HepG2 (cell line): ENCODE measurements at regions not wholly inside any gene's neighbourhood (a gene's known extent, or its start where the extent isn't known, plus 50 kb on each side); places are given as distances from the start of the nearest gene placed in this dataset.

Source experiments
- BHLHE40 ChIP-seq: IDR thresholded peaks from 2 replicates; pipeline ENCODE4 v1.6.1; 2011; ENCODE audit warnings: low read length, improper control_type of control experiment
- CBX5 ChIP-seq: sonication (generic); formaldehyde crosslinking; IDR thresholded peaks from 2 replicates; pipeline ENCODE4 v1.4.0; 2020; ENCODE audit warnings: missing genetic modification reagents, borderline replicate concordance
- CEBPG ChIP-seq: IDR thresholded peaks from 2 replicates; pipeline ENCODE4 v1.6.1; 2016
- DMAP1 ChIP-seq: IDR thresholded peaks from 2 replicates; pipeline ENCODE4 v1.6.1; 2016
- ELF3 ChIP-seq: IDR thresholded peaks from 2 replicates; pipeline ENCODE4 v1.6.1; 2016; ENCODE audit warnings: missing genetic modification reagents, missing compliant biosample characterization
- ETS1 ChIP-seq: sonication (generic); formaldehyde crosslinking; IDR thresholded peaks from 2 replicates; pipeline ENCODE4 v1.4.0; 2020; ENCODE audit warnings: missing genetic modification reagents
- GLI4 ChIP-seq: sonication (generic); formaldehyde crosslinking; IDR thresholded peaks from 2 replicates; pipeline ENCODE4 v1.5.1; 2020; ENCODE audit warnings: missing genetic modification reagents, mild to moderate bottlenecking, moderate library complexity, borderline replicate concordance
- JUNB ChIP-seq: sonication (generic); formaldehyde crosslinking; IDR thresholded peaks from 2 replicates; pipeline ENCODE4 v1.8.0; 2022; ENCODE audit warnings: missing genetic modification reagents, mild to moderate bottlenecking, borderline replicate concordance
- PHF21A ChIP-seq: sonication (generic); formaldehyde crosslinking; IDR thresholded peaks from 2 replicates; pipeline ENCODE4 v1.5.0; 2020; ENCODE audit warnings: mild to moderate bottlenecking, missing genetic modification reagents
- RAD21 ChIP-seq: fragments of 450-650 bp; formaldehyde crosslinking; IDR thresholded peaks from 2 replicates; pipeline ENCODE4 v1.5.0; 2020; ENCODE audit warnings: mild to moderate bottlenecking
- RCOR2 ChIP-seq: IDR thresholded peaks from 2 replicates; pipeline ENCODE4 v1.6.1; 2016; ENCODE audit warnings: missing biosample characterization, missing genetic modification reagents
- RXRA ChIP-seq: sonication (generic); formaldehyde crosslinking; IDR thresholded peaks from 2 replicates; pipeline ENCODE4 v1.5.1; 2020; ENCODE audit warnings: missing genetic modification reagents
- TEAD2 ChIP-seq: sonication (generic); formaldehyde crosslinking; IDR thresholded peaks from 2 replicates; pipeline ENCODE4 v1.9.0; 2021; ENCODE audit warnings: missing genetic modification reagents
- TOE1 ChIP-seq: sonication (generic); formaldehyde crosslinking; IDR thresholded peaks from 2 replicates; pipeline ENCODE4 v1.4.0; 2020; ENCODE audit warnings: mild to moderate bottlenecking, missing genetic modification reagents
- ZFP41 ChIP-seq: sonication (generic); formaldehyde crosslinking; IDR thresholded peaks from 2 replicates; pipeline ENCODE4 v1.4.0; 2020; ENCODE audit warnings: mild to moderate bottlenecking, missing genetic modification reagents, borderline replicate concordance
- ZNF296 ChIP-seq: sonication (generic); formaldehyde crosslinking; conservative IDR thresholded peaks from 2 replicates; pipeline ENCODE4 v1.5.0; 2020; ENCODE audit warnings: mild to moderate bottlenecking, missing genetic modification reagents
- ZNF329 ChIP-seq: sonication (generic); formaldehyde crosslinking; IDR thresholded peaks from 2 replicates; pipeline ENCODE4 v1.9.0; 2021; ENCODE audit warnings: low read depth, mild to moderate bottlenecking, missing genetic modification reagents
- ZNF484 ChIP-seq: sonication (generic); formaldehyde crosslinking; IDR thresholded peaks from 2 replicates; pipeline ENCODE4 v1.5.1; 2020; ENCODE audit warnings: mild to moderate bottlenecking, low read depth, missing genetic modification reagents, borderline replicate concordance
- ZNF746 ChIP-seq: sonication (generic); formaldehyde crosslinking; IDR thresholded peaks from 2 replicates; pipeline ENCODE4 v1.8.0; 2022; ENCODE audit warnings: mild to moderate bottlenecking, missing genetic modification reagents
- ZNF749 ChIP-seq: sonication (generic); formaldehyde crosslinking; IDR thresholded peaks from 2 replicates; pipeline ENCODE4 v1.8.0; 2022; ENCODE audit warnings: mild to moderate bottlenecking, missing genetic modification reagents, moderate library complexity, borderline replicate concordance
- ZNF773 ChIP-seq: sonication (generic); formaldehyde crosslinking; IDR thresholded peaks from 2 replicates; pipeline ENCODE4 v1.4.0; 2020; ENCODE audit warnings: missing genetic modification reagents, borderline replicate concordance
- ZNF775 ChIP-seq: sonication (generic); formaldehyde crosslinking; IDR thresholded peaks from 2 replicates; pipeline ENCODE4 v1.4.0; 2020; ENCODE audit warnings: missing genetic modification reagents, mild to moderate bottlenecking, moderate library complexity, borderline replicate concordance
- ZNF839 ChIP-seq: sonication (generic); formaldehyde crosslinking; IDR thresholded peaks from 2 replicates; pipeline ENCODE4 v1.4.0; 2020; ENCODE audit warnings: missing genetic modification reagents, mild to moderate bottlenecking, borderline replicate concordance
- TF ChIP-seq, protein P1 (sequence below): sonication (generic); formaldehyde crosslinking; IDR thresholded peaks from 2 replicates; pipeline ENCODE4 v1.8.0; 2022; ENCODE audit warnings: missing genetic modification reagents, mild to moderate bottlenecking, borderline replicate concordance
- TF ChIP-seq, protein P2 (sequence below): sonication (generic); formaldehyde crosslinking; IDR thresholded peaks from 2 replicates; pipeline ENCODE4 v1.5.0; 2020; ENCODE audit warnings: mild to moderate bottlenecking, missing genetic modification reagents, borderline replicate concordance
- TF ChIP-seq, protein P3 (sequence below): sonication (generic); formaldehyde crosslinking; IDR thresholded peaks from 2 replicates; pipeline ENCODE4 v1.5.0; 2020; ENCODE audit warnings: missing genetic modification reagents

GRCh38 chr5:91280362-91281269, 102.5 kb downstream of the ARRDC3 start (continued):
- TF ChIP-seq ETS1 (no peak), RAD21 (0 out of 2 replicates have a peak, but pooled peaks have one; percentile 21), RCOR2 (CRISPR knock-in tag) (peak; percentile 58; the same call in 1 of the 2 replicates), ZNF329 (CRISPR knock-in tag) (no peak), ZNF296 (CRISPR knock-in tag) (no peak), TOE1 (CRISPR knock-in tag) (no peak), ZNF773 (no peak), PHF21A (peak; percentile 86), ZNF484 (no peak), ZFP41 (CRISPR knock-in tag) (peak; percentile 74; the same call in 1 of the 2 replicates), DMAP1 (CRISPR knock-in tag) (peak; percentile 70; the same call in 1 of the 2 replicates), CEBPG (0 out of 2 replicates have a peak, but pooled peaks have one; percentile 8), ZNF749 (CRISPR knock-in tag) (no peak), ZNF775 (no peak), BHLHE40 (no peak), RXRA (CRISPR knock-in tag) (peak; percentile 70), CBX5 (CRISPR knock-in tag) (peak; percentile 65; the same call in 1 of the 2 replicates), ELF3 (CRISPR knock-in tag) (peak; percentile 96), TEAD2 (CRISPR knock-in tag) (no peak), JUNB (peak; percentile 89; the same call in 1 of the 2 replicates), ZNF839 (0 out of 2 replicates have a peak, but pooled peaks have one; percentile 31), GLI4 (CRISPR knock-in tag) (peak; percentile 25; the same call in 1 of the 2 replicates), ZNF746 (CRISPR knock-in tag) (no peak)
- TF ChIP-seq, protein P1, sequence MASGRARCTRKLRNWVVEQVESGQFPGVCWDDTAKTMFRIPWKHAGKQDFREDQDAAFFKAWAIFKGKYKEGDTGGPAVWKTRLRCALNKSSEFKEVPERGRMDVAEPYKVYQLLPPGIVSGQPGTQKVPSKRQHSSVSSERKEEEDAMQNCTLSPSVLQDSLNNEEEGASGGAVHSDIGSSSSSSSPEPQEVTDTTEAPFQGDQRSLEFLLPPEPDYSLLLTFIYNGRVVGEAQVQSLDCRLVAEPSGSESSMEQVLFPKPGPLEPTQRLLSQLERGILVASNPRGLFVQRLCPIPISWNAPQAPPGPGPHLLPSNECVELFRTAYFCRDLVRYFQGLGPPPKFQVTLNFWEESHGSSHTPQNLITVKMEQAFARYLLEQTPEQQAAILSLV (CRISPR knock-in tag) = peak; percentile 91; the same call in 1 of the 2 replicates
- TF ChIP-seq, protein P2, sequence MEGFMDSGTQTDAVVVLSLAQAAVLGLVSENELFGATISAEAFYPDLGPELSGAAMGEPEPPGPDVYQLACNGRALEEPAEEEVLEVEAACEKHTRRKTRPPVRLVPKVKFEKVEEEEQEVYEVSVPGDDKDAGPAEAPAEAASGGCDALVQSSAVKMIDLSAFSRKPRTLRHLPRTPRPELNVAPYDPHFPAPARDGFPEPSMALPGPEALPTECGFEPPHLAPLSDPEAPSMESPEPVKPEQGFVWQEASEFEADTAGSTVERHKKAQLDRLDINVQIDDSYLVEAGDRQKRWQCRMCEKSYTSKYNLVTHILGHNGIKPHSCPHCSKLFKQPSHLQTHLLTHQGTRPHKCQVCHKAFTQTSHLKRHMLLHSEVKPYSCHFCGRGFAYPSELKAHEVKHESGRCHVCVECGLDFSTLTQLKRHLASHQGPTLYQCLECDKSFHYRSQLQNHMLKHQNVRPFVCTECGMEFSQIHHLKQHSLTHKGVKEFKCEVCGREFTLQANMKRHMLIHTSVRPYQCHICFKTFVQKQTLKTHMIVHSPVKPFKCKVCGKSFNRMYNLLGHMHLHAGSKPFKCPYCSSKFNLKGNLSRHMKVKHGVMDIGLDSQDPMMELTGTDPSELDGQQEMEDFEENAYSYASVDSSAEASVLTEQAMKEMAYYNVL (CRISPR knock-in tag) = 0 out of 2 replicates have a peak, but pooled peaks have one; percentile 50
- TF ChIP-seq, protein P3, sequence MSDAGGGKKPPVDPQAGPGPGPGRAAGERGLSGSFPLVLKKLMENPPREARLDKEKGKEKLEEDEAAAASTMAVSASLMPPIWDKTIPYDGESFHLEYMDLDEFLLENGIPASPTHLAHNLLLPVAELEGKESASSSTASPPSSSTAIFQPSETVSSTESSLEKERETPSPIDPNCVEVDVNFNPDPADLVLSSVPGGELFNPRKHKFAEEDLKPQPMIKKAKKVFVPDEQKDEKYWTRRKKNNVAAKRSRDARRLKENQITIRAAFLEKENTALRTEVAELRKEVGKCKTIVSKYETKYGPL (CRISPR knock-in tag) = 0 out of 2 replicates have a peak, but pooled peaks have one; percentile 40
